ENCODE measurements at regions not wholly inside any gene's neighbourhood (a gene's known extent, or its start where the extent isn't known, plus 50 kb on each side); places are given as distances from the start of the nearest gene placed in this dataset.
"Not testable (repeated sequence)": the region's sequence is repeated elsewhere in the genome, so short reads cannot be mapped to it uniquely, and the experiment has no call there.

DNA sequence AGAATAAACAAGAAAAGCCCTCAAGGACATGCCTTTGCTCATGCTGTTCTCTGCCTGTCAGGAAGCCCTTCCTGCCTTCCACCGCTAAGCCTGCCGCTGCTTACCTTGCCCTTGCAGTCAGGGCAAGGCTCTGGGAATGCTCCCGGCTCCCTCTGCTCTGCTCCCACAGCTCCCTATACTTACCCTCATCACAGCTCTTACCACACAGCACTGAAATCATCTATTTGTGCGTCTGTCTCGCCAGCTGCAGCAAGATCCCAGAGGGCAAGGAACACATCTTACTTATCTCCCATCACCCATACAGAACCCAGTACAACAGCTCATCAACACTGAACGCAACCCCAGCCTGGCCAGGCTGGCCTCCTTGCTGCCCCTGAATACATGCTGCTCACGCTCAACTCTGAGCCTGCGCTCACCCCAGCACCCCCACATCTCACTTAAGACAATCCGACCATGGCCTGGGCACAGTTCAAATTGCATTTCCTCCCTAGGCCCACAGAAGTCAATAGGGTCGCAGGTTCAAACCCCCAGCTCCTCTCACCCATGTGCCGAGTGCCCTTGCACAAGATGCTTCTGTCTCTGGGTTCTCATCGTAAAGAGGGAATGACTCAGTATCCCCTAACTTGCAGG lies 161.8 kb downstream of the IGLL1 start:
- TF ChIP-seq, protein P1, sequence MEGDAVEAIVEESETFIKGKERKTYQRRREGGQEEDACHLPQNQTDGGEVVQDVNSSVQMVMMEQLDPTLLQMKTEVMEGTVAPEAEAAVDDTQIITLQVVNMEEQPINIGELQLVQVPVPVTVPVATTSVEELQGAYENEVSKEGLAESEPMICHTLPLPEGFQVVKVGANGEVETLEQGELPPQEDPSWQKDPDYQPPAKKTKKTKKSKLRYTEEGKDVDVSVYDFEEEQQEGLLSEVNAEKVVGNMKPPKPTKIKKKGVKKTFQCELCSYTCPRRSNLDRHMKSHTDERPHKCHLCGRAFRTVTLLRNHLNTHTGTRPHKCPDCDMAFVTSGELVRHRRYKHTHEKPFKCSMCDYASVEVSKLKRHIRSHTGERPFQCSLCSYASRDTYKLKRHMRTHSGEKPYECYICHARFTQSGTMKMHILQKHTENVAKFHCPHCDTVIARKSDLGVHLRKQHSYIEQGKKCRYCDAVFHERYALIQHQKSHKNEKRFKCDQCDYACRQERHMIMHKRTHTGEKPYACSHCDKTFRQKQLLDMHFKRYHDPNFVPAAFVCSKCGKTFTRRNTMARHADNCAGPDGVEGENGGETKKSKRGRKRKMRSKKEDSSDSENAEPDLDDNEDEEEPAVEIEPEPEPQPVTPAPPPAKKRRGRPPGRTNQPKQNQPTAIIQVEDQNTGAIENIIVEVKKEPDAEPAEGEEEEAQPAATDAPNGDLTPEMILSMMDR (IDR thresholded peaks at IDR 0.05), result no peak
- DNase-seq (ENCODE audit: low spot score) (no peak), ATAC-seq (ENCODE audit: low FRiP score) (no peak)

DNA sequence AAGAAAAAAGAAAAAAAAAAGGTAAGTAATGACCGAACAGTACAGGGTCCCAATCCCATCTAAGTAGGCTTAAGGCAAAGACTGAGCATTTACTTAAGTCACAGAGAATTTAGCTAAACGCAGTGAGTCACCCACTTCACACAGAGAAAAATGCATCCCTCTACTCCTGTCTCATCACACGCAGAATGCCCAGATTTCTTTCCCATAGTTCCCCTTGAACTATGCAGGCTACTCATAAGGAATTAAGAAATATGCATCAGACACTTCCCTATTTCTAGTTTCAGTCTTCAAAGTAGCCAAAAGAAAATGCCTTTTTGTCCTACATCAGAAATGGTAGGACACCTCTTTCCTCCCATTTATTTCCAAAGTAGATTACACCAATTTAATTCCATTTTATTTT lies 162.8 kb downstream of the IGLL1 start:
- DNase-seq (ENCODE audit: low spot score); ATAC-seq (ENCODE audit: low FRiP score): not testable (repeated sequence)

DNA sequence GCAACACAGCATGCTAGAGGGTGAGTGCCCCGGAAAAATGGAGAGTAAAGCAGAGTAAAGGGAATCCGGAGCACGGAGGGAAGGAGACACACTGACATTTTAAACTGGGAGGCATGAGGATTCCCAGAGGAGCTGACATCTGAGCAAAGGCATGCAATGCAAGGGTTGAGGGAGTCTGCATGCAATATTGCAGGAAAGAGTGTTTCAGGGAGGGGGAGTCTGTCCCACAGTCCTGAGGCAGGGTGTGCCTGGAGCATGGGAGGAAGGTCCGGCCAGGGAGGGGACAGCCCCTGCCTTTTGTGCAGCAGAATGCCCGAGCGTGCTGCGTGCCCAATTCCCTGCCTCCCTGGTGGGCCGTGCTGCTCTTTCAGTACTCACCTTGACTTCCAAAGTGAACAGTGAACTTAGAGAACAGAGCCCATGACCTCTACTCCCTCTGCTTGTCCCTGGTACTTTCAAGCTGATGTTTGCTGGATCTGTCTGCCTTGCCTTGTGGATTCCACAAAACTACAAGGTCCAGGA lies 163.9 kb downstream of the IGLL1 start:
- not testable (repeated sequence) for ATAC-seq (ENCODE audit: low FRiP score); DNase-seq (ENCODE audit: low spot score)

DNA sequence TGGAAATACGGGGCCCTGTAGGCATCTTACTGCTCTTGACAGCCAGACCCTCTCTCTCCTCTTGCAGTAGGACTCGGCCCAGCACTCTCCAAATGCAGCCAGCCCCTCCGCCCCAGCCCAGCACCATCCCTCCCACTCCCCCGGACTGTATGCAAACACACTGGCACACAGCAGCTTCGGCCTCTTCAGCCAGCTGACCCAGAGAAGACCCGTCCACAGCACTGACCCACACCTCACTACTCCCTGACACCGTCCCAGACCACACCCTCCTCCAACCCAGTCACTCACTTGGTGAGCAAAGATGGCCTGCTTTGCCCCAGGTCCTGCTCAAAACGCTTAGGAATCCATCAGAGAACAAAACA lies 164.6 kb downstream of the IGLL1 start:
- TF ChIP-seq, protein P1 (IDR thresholded peaks at IDR 0.05), result no peak
- ATAC-seq (ENCODE audit: low FRiP score) (no peak), DNase-seq (ENCODE audit: low spot score) (no peak)

DNA sequence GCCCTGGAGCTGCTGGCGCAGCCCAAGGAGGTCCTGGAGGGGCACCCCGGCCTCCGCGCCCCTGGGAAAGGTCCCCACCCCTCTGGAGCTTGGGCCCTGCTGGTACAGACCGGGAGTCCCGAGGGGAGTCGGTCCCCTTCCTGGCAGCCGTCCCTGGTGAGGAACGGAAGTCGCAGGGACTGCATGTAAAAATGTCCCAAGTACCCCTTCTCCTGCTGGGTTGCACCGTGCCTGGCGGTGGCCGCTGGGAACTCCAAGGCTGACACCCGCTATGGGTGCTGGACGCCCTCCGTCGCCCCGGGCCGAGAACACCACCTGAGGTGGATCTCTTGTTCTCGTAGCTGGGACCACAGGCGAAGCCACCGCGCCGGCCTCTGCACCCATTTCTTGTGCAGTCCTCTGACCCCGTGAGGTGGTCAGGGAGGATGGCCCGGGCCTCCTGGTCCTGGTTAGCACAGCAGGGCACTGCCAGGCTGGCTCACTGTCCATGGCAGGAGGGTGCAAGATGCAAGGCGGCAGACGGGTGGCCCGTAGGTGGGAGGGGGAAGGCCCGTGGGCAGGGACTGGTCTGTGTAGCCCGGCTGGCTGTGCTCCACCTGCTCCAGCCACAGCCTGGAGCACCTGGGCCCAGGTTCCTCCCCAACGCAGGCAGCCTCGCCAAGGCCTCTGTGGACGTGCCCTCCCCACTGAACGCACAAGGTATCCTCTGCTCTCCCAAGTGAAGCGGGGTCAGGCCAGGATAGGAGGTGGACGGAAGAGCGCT lies 165.2 kb downstream of the IGLL1 start:
- DNase-seq (ENCODE audit: low spot score) (no peak), ATAC-seq (ENCODE audit: low FRiP score) (no peak)
- TF ChIP-seq, protein P1 (IDR thresholded peaks at IDR 0.05), result no peak

DNA sequence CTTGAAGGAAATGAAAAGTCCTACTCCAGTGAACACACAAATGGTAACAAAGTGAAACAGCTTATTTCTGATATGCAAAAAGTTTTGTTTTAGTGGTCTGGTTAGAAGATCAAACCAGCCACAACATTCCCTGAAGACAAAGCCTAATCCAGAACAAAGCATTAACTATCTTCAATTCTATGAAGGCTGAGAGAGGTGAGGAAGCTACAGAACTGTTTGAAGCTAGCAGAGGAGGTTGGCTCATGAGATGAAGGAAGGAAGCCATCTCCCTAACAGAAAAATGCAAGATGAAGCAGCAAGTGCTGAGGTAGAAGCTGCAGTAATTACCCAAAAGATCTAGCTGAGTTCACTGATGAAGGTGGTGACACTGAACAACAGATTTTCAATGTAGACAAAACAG lies 168.4 kb downstream of the IGLL1 start:
- no peak for DNase-seq (ENCODE audit: low spot score)

DNA sequence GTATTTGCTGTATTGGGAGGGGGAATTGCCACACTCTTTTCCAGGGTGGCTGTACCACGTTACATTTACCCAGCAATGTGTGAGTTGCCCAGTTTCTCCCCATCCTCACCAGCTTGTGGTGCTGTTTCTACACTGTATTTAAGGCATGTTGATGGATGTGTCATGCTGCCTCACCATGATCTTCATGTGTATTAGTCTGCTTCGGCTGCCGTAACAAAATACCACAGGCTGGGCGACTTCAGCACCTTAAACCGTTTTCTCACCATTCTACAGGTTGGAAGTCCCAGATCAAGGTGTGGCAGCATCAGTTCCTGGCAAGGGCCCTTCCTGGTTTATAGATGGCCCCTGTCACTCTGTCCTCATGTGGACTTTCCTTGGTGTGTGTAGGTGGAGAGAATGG lies 169.7 kb downstream of the IGLL1 start:
- ATAC-seq (ENCODE audit: low FRiP score), result no peak
- no peak for DNase-seq (ENCODE audit: low spot score)
- TF ChIP-seq, protein P1 (IDR thresholded peaks at IDR 0.05), result no peak

More for the DNA sequence above, 168.4 kb downstream of the IGLL1 start:
- no peak for ATAC-seq (ENCODE audit: low FRiP score)
- TF ChIP-seq, protein P1 (IDR thresholded peaks at IDR 0.05), result no peak

DNA sequence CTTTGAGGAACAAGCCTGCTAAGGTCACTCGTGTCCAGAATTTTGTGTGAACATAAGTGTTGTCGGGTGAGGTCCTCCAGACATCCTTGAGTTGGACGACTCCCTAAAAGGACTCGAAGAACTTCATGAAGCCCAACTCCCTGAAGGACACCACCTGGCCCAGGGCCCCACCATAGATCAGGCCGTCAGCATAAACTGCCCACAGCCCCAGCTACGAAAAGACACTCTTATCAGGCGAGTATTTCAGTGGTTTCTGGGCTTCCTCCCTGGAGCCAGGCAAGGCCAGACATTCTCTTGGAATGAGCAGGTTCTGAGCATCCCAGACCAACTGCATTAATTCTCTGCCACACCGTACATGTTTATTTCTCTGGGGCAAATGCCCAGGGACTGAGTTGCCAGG lies 170.1 kb downstream of the IGLL1 start:
- DNase-seq (ENCODE audit: low spot score) (no peak), ATAC-seq (ENCODE audit: low FRiP score) (no peak)
- TF ChIP-seq, protein P1 (IDR thresholded peaks at IDR 0.05), result no peak
